ENCODE measurements at regions not wholly inside any gene's neighbourhood (a gene's known extent, or its start where the extent isn't known, plus 50 kb on each side); places are given as distances from the start of the nearest gene placed in this dataset.

- no peak for DNase-seq
These were observed 877.2 kb upstream of the PCDH20 start for GRCh38 chr13:62292714-62293480.

- DNase-seq, result no peak
These were observed 874.9 kb upstream of the PCDH20 start for GRCh38 chr13:62290542-62290941.

GRCh38 chr13:62287764-62288163, 872.1 kb upstream of the PCDH20 start:
- DNase-seq, result no peak

- no peak for DNase-seq
These were observed 864.9 kb upstream of the PCDH20 start for GRCh38 chr13:62280590-62280989.

- no peak for DNase-seq
These were observed 862.6 kb upstream of the PCDH20 start for GRCh38 chr13:62278271-62278670.

DNA sequence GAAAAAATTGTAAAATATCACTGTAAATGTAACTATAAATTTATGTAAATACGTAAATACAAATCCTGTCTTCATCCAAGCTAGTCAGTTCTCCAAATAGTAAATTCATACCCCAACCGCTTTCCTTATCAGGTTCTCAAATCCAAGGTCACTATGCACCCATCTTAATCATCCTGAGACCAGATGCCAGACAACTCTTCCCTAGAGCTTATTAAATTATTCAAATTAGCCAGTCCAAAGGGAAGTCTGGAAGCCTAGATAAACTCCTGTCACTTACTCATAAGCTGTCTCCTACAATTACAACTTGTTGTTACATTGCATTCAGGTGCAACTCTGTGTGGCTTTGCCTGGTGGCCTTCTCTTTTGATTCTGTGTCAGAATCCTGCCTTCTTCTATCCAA, 836.1 kb upstream of the PCDH20 start:
- DNase-seq, result no peak

GRCh38 chr13:62250501-62251201, 835.0 kb upstream of the PCDH20 start:
- DNase-seq, result no peak

DNA sequence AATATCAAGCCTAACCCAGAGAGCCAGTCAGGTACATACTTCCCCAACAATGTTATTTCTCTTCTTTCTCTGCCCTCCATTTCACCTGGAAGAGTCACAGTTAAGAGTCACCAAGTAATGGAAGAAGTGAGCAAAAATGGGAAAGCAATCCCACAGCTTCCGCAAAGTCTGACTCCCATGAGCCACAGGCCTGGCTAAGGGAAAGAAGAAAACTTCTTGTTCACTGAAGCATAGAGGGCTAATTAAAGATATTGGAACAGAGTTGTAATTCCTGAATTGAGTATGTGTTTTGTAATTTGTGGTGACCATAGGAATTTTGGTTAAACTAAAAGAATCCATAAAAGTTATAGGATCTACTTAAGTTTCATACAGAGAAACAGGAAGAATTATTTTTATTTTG, 830.9 kb upstream of the PCDH20 start:
- no peak for DNase-seq

DNA sequence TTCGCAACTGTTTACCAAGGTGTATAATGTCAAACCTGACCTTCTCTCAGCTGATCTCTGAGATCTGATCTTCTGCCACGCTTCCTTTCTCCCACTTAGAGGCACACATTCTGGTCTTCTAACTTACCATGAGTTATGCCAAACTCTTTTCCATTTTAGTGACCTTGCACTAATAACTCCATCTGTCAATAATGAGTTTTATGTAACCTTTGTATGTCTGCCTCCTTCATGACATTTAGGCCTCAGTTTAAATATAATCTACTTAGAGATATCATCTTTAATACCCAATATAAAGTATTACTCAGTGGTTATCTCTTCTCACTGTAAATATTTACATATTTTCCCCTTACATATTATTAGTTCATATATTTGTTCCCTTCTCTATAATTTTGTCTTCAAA, 827.5 kb upstream of the PCDH20 start:
- DNase-seq, result no peak

DNA sequence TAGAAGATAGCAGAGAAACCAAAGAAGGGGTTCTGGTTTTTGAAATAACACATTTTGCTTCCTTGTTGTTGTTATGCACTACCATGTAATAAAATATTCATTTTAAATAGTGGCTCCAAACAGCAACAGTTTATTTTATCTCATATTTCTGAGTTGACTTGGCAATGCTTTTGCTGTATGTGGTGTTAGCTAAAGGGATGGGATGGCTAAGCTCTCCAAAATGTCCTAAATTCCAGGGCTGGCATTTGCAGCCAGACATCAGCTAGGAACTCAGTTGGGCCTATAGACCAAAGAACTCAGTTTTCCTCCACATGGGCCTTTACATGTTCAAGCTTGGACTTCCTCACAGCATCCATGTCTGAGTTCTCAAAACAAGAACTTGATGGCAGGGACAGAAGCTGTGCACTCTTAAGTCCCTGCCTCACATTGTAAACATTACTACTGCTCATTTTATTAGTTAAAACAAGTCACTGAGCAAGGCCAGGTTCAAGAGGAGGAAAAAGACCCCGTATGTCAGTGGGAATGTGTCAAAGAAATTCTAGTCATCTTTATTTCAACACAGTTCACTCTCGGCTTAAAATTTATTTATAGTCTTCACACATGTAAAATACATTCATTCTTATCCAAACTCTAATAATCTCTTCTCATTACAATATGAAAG, 819.3 kb upstream of the PCDH20 start:
- DNase-seq, result no peak

DNA sequence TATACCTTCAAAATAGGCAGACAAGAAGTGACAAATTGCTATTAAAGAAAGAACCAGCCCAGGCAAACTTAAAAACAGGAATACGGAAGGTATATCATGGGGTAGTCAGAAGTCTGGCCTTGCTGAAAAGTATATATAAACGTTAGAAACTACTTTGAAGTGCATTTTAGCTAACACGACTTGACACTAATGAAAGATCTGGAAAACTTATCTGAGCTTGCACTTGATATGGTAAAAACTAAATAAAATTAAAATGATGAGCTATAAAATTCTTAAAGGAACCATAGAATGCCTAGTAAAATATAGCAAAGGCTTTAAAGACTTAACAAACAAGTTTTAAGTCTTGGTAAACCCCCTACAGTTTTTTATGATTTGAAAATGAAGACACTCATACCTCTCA, 795.3 kb upstream of the PCDH20 start:
- no peak for DNase-seq

DNA sequence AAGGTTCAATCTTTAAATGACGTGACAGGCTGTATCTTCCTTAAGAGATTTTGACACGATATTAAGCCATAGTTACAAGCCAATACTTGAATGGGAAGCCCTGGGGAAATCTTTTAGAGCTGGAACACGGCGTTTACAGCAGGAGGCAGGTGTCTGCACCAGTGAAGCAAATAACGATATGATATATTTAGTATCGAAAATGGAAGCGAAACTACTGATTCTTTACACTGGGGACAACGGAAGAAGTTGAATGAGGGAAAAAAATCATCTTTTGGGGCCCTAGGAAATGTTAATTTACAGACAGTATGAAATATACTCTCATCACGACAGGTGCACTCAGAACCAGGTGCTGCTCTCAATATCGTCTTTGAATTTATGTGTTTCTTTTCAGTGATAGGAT, 793.9 kb upstream of the PCDH20 start:
- DNase-seq, result peak; percentile 4 to 49

DNA sequence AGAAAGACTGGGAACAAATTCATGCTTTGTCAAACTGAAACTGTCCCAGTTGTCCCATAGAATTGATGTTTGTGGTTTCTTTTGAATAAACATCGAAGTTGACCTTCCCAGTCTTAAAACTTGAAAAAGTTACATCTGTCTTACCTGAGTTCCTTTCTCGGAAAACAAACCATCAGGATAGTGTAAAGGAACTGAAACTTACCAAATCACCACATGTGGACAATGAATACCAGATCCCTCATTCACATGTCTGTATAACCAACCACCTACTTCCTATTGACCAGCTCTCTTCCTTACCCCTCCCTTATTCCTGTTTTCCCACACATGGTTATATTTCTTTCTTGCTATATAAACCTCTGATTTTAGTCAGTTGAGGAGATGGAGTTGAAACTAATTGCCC, 791.7 kb upstream of the PCDH20 start:
- no peak for DNase-seq

GRCh38 chr13:62206165-62206564, 790.5 kb upstream of the PCDH20 start:
- DNase-seq, result no peak

- no peak for DNase-seq
These were observed 789.6 kb upstream of the PCDH20 start for GRCh38 chr13:62205273-62205672.

- no peak for DNase-seq
These were observed 778.7 kb upstream of the PCDH20 start for GRCh38 chr13:62194371-62194770.

GRCh38 chr13:62193919-62194318, 778.3 kb upstream of the PCDH20 start:
- DNase-seq, result no peak

GRCh38 chr13:62185631-62186255, 770.1 kb upstream of the PCDH20 start:
- peak in 1 of 2 experiments; percentile 0 for DNase-seq

DNA sequence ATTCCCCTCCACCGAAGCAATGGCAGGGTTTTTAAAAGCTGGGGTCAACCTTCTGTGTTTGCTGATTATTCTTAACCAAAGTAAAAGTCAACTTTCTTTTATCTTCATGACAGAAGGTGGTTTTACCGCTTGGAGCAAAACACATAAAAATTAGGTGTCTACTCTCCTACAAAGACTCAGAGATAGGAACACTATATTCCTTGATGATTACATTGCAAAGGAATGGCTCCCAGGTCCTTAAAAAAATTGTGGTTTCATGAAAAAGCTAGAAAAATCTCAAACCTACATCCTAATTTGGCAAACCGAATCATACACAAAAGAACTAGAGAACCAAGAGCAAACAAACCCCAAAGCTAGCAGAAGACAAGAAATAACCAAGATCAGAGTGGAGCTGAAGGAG, 760.4 kb upstream of the PCDH20 start:
- no peak for DNase-seq

DNA sequence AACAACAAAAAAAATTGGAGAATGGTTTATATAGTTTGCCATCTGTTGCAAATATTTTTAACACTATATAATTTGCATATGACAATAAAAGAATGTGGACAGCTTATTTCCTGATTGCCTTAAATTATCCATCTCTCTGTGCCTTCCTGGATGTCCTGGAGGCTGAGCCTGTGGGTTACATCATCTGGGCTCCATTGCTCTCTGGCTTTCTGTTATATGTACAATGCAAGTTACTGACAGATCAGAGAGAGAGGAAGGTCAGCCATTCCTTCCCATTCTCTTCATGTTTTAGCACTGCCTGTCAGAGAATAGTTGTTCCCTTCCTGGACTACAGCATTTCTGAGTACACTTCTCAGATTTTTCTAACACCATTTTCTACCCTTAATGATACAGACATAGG, 758.3 kb upstream of the PCDH20 start:
- no peak for DNase-seq

- DNase-seq, result no peak
These were observed 756.0 kb upstream of the PCDH20 start for GRCh38 chr13:62171697-62172096.

DNA sequence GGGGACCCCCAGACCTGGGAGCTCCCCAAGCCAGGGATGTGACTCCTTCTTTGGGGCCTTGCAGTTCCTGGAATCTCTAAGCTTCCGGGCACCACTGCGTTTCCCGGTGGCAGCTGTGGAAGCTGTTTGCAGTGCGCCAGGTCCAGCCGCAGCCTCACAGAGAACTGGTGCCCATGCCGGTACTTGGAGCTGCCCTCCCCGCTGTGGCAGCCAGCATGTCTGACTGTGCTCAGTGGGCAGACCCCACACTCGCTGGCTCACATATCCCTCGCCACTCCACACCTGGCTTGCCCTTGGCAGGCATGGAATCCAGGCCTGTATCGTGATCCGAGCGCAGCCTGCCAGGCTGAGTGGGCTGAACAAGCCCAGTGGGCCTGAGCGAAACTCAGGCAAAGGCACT, 753.2 kb upstream of the PCDH20 start:
- DNase-seq, result no peak

DNA sequence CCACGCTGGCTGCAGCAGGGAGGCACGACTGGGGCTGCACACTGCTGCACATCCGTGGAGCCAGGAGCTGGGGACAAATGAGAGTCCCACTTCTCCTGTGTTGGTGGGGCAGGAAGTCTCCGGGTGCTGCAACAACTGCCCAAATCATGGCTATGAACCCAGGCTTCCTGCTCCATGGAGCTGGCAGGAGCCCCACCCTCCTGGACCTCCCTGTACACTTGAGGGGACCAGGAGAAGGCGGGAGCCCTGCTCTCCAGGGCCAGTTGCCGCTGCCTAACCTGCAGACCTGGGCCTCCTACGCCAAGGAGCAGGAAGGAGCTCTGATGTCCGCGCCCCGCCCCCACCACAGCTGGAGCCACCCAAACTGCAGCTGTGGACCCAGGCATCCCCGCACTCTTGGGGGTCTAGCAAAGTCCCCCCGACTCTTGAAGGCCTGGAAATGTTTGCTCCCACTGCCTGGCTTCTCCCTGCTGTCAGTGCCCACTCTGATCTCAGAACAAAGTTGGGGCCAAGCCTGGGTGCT, 752.1 kb upstream of the PCDH20 start:
- DNase-seq, result no peak

All from NCI-H2081 (cell line).